Vagina (tissue), 2 donors: ENCODE measurements at regions not wholly inside any gene's neighbourhood (a gene's known extent, or its start where the extent isn't known, plus 50 kb on each side); places are given as distances from the start of the nearest gene placed in this dataset.

Experiments
- CTCF ChIP-seq, 3 experiments: fragments of 450-650 bp in 2 of 3; fragments of 200-600 bp in 1 of 3; sonication (generic) in 1 of 3; IDR thresholded peaks; one replicate each; pipeline ENCODE4 v1.5.1; 2017 to 2019; ENCODE audit warnings: antibody characterized with exemption in 3 of 3, mild to moderate bottlenecking in 2 of 3, moderate library complexity in 2 of 3
- POLR2A ChIP-seq, 2 donors: fragments of 450-650 bp; IDR thresholded peaks; one replicate each; pipeline ENCODE4 v1.6.1; 2017; ENCODE audit warnings: antibody characterized with exemption in 2 of 2, mild to moderate bottlenecking in 2 of 2, moderate library complexity in 2 of 2
- POLR2AphosphoS5 ChIP-seq, 2 donors: sonication (generic); formaldehyde crosslinking; IDR thresholded peaks; one replicate each; pipeline ENCODE4 v1.9.0; 2017; ENCODE audit warnings: antibody characterized with exemption in 2 of 2, mild to moderate bottlenecking in 2 of 2, low read depth in 1 of 2; ENCODE audit not compliant: insufficient read depth in 1 of 2

- no peak for TF ChIP-seq CTCF (IDR thresholded peaks at IDR 0.05)
- no peak for TF ChIP-seq POLR2A (IDR thresholded peaks at IDR 0.05)
- TF ChIP-seq POLR2AphosphoS5 (IDR thresholded peaks at IDR 0.05; ENCODE audit: insufficient read depth in 1 of 2, low read depth in 1 of 2) = no peak
Observed at GRCh38 chr21:22253761-22254160, 1255.6 kb downstream of the NCAM2 start.
